Sigmoid colon (tissue), 4 donors: ENCODE measurements at regions not wholly inside any gene's neighbourhood (a gene's known extent, or its start where the extent isn't known, plus 50 kb on each side); places are given as distances from the start of the nearest gene placed in this dataset.

ENCODE experiments used
- CTCF ChIP-seq, 4 experiments: fragments of 450-650 bp in 3 of 4; fragments of 200-600 bp in 1 of 4; IDR thresholded peaks; one replicate each; pipeline ENCODE4 v1.5.1; 2016 to 2019; ENCODE audit warnings: antibody characterized with exemption in 4 of 4, mild to moderate bottlenecking in 3 of 4, moderate library complexity in 2 of 4
- EP300 ChIP-seq, 4 donors: sonication (generic); formaldehyde crosslinking; IDR thresholded peaks; one replicate each; pipeline ENCODE4 v1.6.1; 2017; ENCODE audit warnings: antibody characterized with exemption in 4 of 4
- POLR2AphosphoS5 ChIP-seq, 4 donors: sonication (generic); formaldehyde crosslinking; IDR thresholded peaks; one replicate each; pipeline ENCODE4 v1.6.1; 2017; ENCODE audit warnings: antibody characterized with exemption in 4 of 4

- TF ChIP-seq CTCF (IDR thresholded peaks at IDR 0.05) (no peak), POLR2AphosphoS5 (IDR thresholded peaks at IDR 0.05) (no peak), EP300 (IDR thresholded peaks at IDR 0.05) (no peak)
Measured at GRCh38 chr3:150144191-150144708, 173.6 kb upstream of the PFN2 start.
